Panc1 (cell line): ENCODE measurements at regions not wholly inside any gene's neighbourhood (a gene's known extent, or its start where the extent isn't known, plus 50 kb on each side); places are given as distances from the start of the nearest gene placed in this dataset.

Source experiments
- ATAC-seq: fragments of 200-7000 bp; cut with Tn5 transposase; 2 replicates; pipeline ENCODE4 v1.9.1; 2020; ENCODE audit warnings: mild to moderate bottlenecking, moderate library complexity
- BruUV-seq: library from RNA; stranded (reverse); fragments of 400-500 nt; replicated peaks from 2 replicates; lab custom pipeline; 2021; lab: Mats Ljungman, UMichigan
- CTCF ChIA-PET: fragments of 300-600 bp; sonication (Branson Sonifier 250); formaldehyde crosslinking; loops from one replicate; lab custom pipeline; 2022; ENCODE audit warnings: antibody characterized with exemption; lab: Charles Lee
- POLR2A ChIA-PET: fragments of 300-600 bp; sonication (Branson Sonifier 250); formaldehyde crosslinking; loops from one replicate; lab custom pipeline; 2022; ENCODE audit warnings: antibody characterized with exemption; lab: Charles Lee
- DNase-seq: peaks from one replicate; pipeline ENCODE4 v3.0.0-alpha.2; 2010; ENCODE audit warnings: low read depth, low spot score
- H3K27ac ChIP-seq: 2 replicates; pipeline ENCODE4 v1.5.1; 2011; ENCODE audit warnings: mild to moderate bottlenecking, low read length, inconsistent platforms
- H3K27me3 ChIP-seq: fragments of 200-500 bp; sonication (Bioruptor generic); 2 replicates; pipeline ENCODE4 v1.6.0; 2014; ENCODE audit warnings: low read length, inconsistent platforms; ENCODE audit not compliant: control insufficient read depth, insufficient read depth
- H3K36me3 ChIP-seq: fragments of 200-500 bp; sonication (Bioruptor generic); 2 replicates; pipeline ENCODE4 v1.5.1; 2014; ENCODE audit warnings: inconsistent platforms, mild to moderate bottlenecking, low read length, moderate library complexity; ENCODE audit not compliant: control insufficient read depth, insufficient read depth
- H3K4me1 ChIP-seq: 2 replicates; pipeline ENCODE4 v1.5.1; 2011; ENCODE audit warnings: inconsistent platforms, mild to moderate bottlenecking, low read length, moderate library complexity; ENCODE audit not compliant: control insufficient read depth, insufficient read depth
- H3K4me3 ChIP-seq, 2 experiments: 2 replicates each; pipeline ENCODE4 v1.5.1; 2011 to 2012; ENCODE audit warnings: low read depth in 2 of 2, low read length in 2 of 2, mild to moderate bottlenecking in 2 of 2, inconsistent platforms in 1 of 2, moderate library complexity in 1 of 2
- H3K9me3 ChIP-seq: fragments of 200-500 bp; sonication (Bioruptor generic); 2 replicates; pipeline ENCODE4 v1.5.1; 2014; ENCODE audit warnings: low read depth, mild to moderate bottlenecking, inconsistent platforms, low read length, moderate library complexity; ENCODE audit not compliant: control insufficient read depth, insufficient read depth
- POLR2AphosphoS5 ChIP-seq: IDR thresholded peaks from 2 replicates; pipeline ENCODE4 v1.6.1; 2012; ENCODE audit warnings: mild to moderate bottlenecking, low read depth, low read length, moderate library complexity
- SIN3A ChIP-seq: IDR thresholded peaks from 2 replicates; pipeline ENCODE4 v1.6.1; 2012; ENCODE audit warnings: low read depth, mild to moderate bottlenecking, low read length, moderate library complexity, borderline replicate concordance; ENCODE audit not compliant: insufficient read depth
- TCF7L2 ChIP-seq: IDR thresholded peaks from 2 replicates; pipeline ENCODE4 v1.6.1; 2011; ENCODE audit warnings: mild to moderate bottlenecking, low read depth, low read length, inconsistent platforms
- in situ Hi-C: cut with HindIII; loops from 2 replicates; pipeline ENCODE4 v1.10.0; 2016; ENCODE audit warnings: low sequenced_read_pairs, low pct_unique_long_range_greater_than_20kb
- intact Hi-C: fragments of 100-400 bp; cut with micrococcal nuclease; formaldehyde crosslinking; loops from one replicate; pipeline ENCODE4 v1.10.0; 2022; ENCODE audit not compliant: unreplicated experiment
- TF ChIP-seq, protein P1 (sequence below): fragments of 450-650 bp; IDR thresholded peaks from 2 replicates; pipeline ENCODE4 v1.5.1; 2017; ENCODE audit warnings: mild to moderate bottlenecking
- TF ChIP-seq, protein P2 (sequence below), 2 experiments: IDR thresholded peaks; 2 replicates each; pipeline ENCODE4 v1.6.1; 2011 to 2012; ENCODE audit warnings: low read depth in 2 of 2, control low read depth in 1 of 2, low read length in 1 of 2, mild to moderate bottlenecking in 1 of 2, moderate library complexity in 1 of 2; ENCODE audit not compliant: insufficient read depth in 1 of 2

GRCh38 chr5:104573949-104574709 lies 1011.5 kb upstream of the NUDT12 start:
- in situ Hi-C loops, result no loop called here
- Histone ChIP-seq H3K9me3 (no peaks in the 10 kb centered on the region), H3K27me3 (no peaks in the 10 kb centered on the region), H3K4me3 (no peak overlapping the region), H3K36me3 (no peaks in the 10 kb centered on the region), H3K4me1 (no peaks in the 10 kb centered on the region), H3K27ac (no peak overlapping the region)
- ATAC-seq (no peak), DNase-seq (no peak)
- POLR2A ChIA-PET, result no interaction called here
- TF ChIP-seq, protein P1, sequence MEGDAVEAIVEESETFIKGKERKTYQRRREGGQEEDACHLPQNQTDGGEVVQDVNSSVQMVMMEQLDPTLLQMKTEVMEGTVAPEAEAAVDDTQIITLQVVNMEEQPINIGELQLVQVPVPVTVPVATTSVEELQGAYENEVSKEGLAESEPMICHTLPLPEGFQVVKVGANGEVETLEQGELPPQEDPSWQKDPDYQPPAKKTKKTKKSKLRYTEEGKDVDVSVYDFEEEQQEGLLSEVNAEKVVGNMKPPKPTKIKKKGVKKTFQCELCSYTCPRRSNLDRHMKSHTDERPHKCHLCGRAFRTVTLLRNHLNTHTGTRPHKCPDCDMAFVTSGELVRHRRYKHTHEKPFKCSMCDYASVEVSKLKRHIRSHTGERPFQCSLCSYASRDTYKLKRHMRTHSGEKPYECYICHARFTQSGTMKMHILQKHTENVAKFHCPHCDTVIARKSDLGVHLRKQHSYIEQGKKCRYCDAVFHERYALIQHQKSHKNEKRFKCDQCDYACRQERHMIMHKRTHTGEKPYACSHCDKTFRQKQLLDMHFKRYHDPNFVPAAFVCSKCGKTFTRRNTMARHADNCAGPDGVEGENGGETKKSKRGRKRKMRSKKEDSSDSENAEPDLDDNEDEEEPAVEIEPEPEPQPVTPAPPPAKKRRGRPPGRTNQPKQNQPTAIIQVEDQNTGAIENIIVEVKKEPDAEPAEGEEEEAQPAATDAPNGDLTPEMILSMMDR, result no peak
- TF ChIP-seq POLR2AphosphoS5, result no peak
- TF ChIP-seq SIN3A, result no peak
- no peak for TF ChIP-seq TCF7L2
- intact Hi-C loops, result no loop called here
- CTCF ChIA-PET, result no interaction called here
- no TSS peak for BruUV-seq

DNA sequence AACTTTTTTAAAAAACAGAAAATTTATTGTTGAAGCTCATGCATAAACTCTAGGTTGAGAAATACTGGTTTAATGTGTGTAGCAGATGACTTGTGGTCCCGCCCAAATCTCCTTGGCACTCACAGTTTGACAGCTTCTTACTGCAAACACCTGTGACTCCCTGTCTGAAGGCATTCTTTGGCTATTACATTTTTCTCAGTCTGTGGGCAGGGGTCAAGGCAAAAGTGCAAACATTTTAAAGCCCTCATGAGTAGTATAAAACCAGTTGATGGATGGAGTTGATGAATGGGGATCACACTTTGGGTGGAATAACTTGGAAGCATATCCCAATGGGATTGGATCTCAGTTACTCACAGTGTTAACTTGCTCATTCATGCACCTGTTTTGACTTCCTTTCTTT lies 1007.0 kb upstream of the NUDT12 start:
- in situ Hi-C loops, result no loop called here
- ChIA-PET CTCF (no interaction called here), POLR2A (no interaction called here)

More for the DNA sequence above, 1007.0 kb upstream of the NUDT12 start:
- no peak overlapping the region for H3K4me3 ChIP-seq
- ATAC-seq (no peak), DNase-seq (no peak)
- no peaks in the 10 kb centered on the region for H3K9me3 ChIP-seq
- no peaks in the 10 kb centered on the region for H3K4me1 ChIP-seq
- no peaks in the 10 kb centered on the region for H3K36me3 ChIP-seq
- no peak for TF ChIP-seq TCF7L2
- TF ChIP-seq POLR2AphosphoS5, result no peak
- TF ChIP-seq, protein P2, sequence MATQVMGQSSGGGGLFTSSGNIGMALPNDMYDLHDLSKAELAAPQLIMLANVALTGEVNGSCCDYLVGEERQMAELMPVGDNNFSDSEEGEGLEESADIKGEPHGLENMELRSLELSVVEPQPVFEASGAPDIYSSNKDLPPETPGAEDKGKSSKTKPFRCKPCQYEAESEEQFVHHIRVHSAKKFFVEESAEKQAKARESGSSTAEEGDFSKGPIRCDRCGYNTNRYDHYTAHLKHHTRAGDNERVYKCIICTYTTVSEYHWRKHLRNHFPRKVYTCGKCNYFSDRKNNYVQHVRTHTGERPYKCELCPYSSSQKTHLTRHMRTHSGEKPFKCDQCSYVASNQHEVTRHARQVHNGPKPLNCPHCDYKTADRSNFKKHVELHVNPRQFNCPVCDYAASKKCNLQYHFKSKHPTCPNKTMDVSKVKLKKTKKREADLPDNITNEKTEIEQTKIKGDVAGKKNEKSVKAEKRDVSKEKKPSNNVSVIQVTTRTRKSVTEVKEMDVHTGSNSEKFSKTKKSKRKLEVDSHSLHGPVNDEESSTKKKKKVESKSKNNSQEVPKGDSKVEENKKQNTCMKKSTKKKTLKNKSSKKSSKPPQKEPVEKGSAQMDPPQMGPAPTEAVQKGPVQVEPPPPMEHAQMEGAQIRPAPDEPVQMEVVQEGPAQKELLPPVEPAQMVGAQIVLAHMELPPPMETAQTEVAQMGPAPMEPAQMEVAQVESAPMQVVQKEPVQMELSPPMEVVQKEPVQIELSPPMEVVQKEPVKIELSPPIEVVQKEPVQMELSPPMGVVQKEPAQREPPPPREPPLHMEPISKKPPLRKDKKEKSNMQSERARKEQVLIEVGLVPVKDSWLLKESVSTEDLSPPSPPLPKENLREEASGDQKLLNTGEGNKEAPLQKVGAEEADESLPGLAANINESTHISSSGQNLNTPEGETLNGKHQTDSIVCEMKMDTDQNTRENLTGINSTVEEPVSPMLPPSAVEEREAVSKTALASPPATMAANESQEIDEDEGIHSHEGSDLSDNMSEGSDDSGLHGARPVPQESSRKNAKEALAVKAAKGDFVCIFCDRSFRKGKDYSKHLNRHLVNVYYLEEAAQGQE (IDR thresholded peaks at IDR 0.05; ENCODE audit: insufficient read depth in 1 of 2, low read depth in 2 of 2, low read length in 1 of 2), result no peak
- no peak for TF ChIP-seq SIN3A
- TF ChIP-seq, protein P1, result no peak
- no peak overlapping the region for H3K27ac ChIP-seq
- intact Hi-C loops, result no loop called here
- no TSS peak for BruUV-seq
- no peaks in the 10 kb centered on the region for H3K27me3 ChIP-seq
